HG02981 (cell line): ENCODE measurements at regions not wholly inside any gene's neighbourhood (a gene's known extent, or its start where the extent isn't known, plus 50 kb on each side); places are given as distances from the start of the nearest gene placed in this dataset.
"Not testable (repeated sequence)": the region's sequence is repeated elsewhere in the genome, so short reads cannot be mapped to it uniquely, and the experiment has no call there.

ENCODE experiments used
- ATAC-seq: cut with Tn5 transposase; IDR thresholded peaks from one replicate; pipeline ENCODE4 v1.9.1; 2021; ENCODE audit warnings: mild to moderate bottlenecking, moderate library complexity; ENCODE audit not compliant: unreplicated experiment

GRCh38 chr3:82423268-82424030, 662.0 kb upstream of the GBE1 start:
- no peak for ATAC-seq

- ATAC-seq, result no peak
These were observed 655.4 kb upstream of the GBE1 start for GRCh38 chr3:82416830-82417229.

GRCh38 chr3:82416349-82416748, 654.9 kb upstream of the GBE1 start:
- no peak for ATAC-seq

GRCh38 chr3:82413171-82413570, 651.7 kb upstream of the GBE1 start:
- no peak for ATAC-seq

GRCh38 chr3:82410366-82410765, 648.9 kb upstream of the GBE1 start:
- ATAC-seq, result no peak

GRCh38 chr3:82409842-82410241, 648.4 kb upstream of the GBE1 start:
- no peak for ATAC-seq

- no peak for ATAC-seq
These were observed 630.8 kb upstream of the GBE1 start for GRCh38 chr3:82392203-82392775.

- ATAC-seq, result no peak
These were observed 629.4 kb upstream of the GBE1 start for GRCh38 chr3:82390868-82391267.

GRCh38 chr3:82386647-82387046, 625.2 kb upstream of the GBE1 start:
- no peak for ATAC-seq

- no peak for ATAC-seq
These were observed 622.7 kb upstream of the GBE1 start for GRCh38 chr3:82384181-82384580.

- no peak for ATAC-seq
These were observed 621.4 kb upstream of the GBE1 start for GRCh38 chr3:82382831-82383230.

- ATAC-seq, result no peak
These were observed 616.9 kb upstream of the GBE1 start for GRCh38 chr3:82378392-82378791.

- no peak for ATAC-seq
These were observed 615.4 kb upstream of the GBE1 start for GRCh38 chr3:82376883-82377282.

GRCh38 chr3:82373833-82374232, 612.4 kb upstream of the GBE1 start:
- not testable (repeated sequence) for ATAC-seq

GRCh38 chr3:82364827-82365226, 603.4 kb upstream of the GBE1 start:
- no peak for ATAC-seq

GRCh38 chr3:82363131-82363530, 601.7 kb upstream of the GBE1 start:
- no peak for ATAC-seq

GRCh38 chr3:82355228-82355627, 593.8 kb upstream of the GBE1 start:
- ATAC-seq, result no peak

GRCh38 chr3:82354228-82354627, 592.8 kb upstream of the GBE1 start:
- ATAC-seq, result no peak

GRCh38 chr3:82353306-82354171, 592.1 kb upstream of the GBE1 start:
- no peak for ATAC-seq

- ATAC-seq, result no peak
These were observed 586.1 kb upstream of the GBE1 start for GRCh38 chr3:82347585-82347984.

GRCh38 chr3:82342521-82342920, 581.1 kb upstream of the GBE1 start:
- no peak for ATAC-seq

GRCh38 chr3:82329300-82329699, 567.9 kb upstream of the GBE1 start:
- no peak for ATAC-seq
